Esophagus muscularis mucosa (tissue), 4 donors: ENCODE measurements at regions not wholly inside any gene's neighbourhood (a gene's known extent, or its start where the extent isn't known, plus 50 kb on each side); places are given as distances from the start of the nearest gene placed in this dataset.

Experiments used
- DNase-seq: peaks from one replicate; pipeline ENCODE4 v3.0.0-alpha.2; 2017; ENCODE audit errors: extremely low spot score
- H3K27ac ChIP-seq, 4 donors: fragments of 200-600 bp; sonication (generic); replicated peaks in 1 of 4; 1 replicate in 3 of 4; 2 replicates in 1 of 4; pipeline ENCODE4 v1.5.1; 2016 to 2019; ENCODE audit warnings: mild to moderate bottlenecking in 1 of 4
- H3K27me3 ChIP-seq, 4 donors: fragments of 200-600 bp; sonication (generic); one replicate each; pipeline versions ENCODE4 v1.5.1 to v1.6.0; 2016 to 2019
- H3K36me3 ChIP-seq, 4 donors: fragments of 200-600 bp; sonication (generic); one replicate each; pipeline ENCODE4 v1.5.1; 2016 to 2019
- H3K4me1 ChIP-seq, 4 donors: fragments of 200-600 bp; sonication (generic); one replicate each; pipeline ENCODE4 v1.5.1; 2016 to 2019
- H3K4me3 ChIP-seq, 4 donors: fragments of 200-600 bp; sonication (generic); 1 replicate in 2 of 4; 2 replicates in 2 of 4; pipeline ENCODE4 v1.5.1; 2016 to 2019; ENCODE audit warnings: mild to moderate bottlenecking in 4 of 4, moderate library complexity in 1 of 4
- H3K9me3 ChIP-seq, 4 donors: fragments of 200-600 bp; sonication (generic); 1 replicate in 3 of 4; 2 replicates in 1 of 4; pipeline ENCODE4 v1.5.1; 2016 to 2019
- EP300 ChIP-seq: sonication (generic); formaldehyde crosslinking; IDR thresholded peaks from one replicate; pipeline ENCODE4 v1.6.1; 2017; ENCODE audit warnings: antibody characterized with exemption
- POLR2A ChIP-seq: fragments of 450-650 bp; IDR thresholded peaks from one replicate; pipeline ENCODE4 v1.6.1; 2017; ENCODE audit warnings: antibody characterized with exemption, moderate library complexity, mild to moderate bottlenecking, low read depth
- POLR2AphosphoS5 ChIP-seq, 2 donors: sonication (generic); formaldehyde crosslinking; IDR thresholded peaks; one replicate each; pipeline ENCODE4 v1.6.1; 2017; ENCODE audit warnings: antibody characterized with exemption in 2 of 2
- WGBS: methylation state at CpG from one replicate; pipeline ENCODE4 v1.1.5; 2018; 5-methylcytosine and 5-hydroxymethylcytosine counted together
- intact Hi-C: fragments of 100-400 bp; cut with DNase I; formaldehyde crosslinking; loops from one replicate; pipeline ENCODE4 v1.15.1; 2023
- TF ChIP-seq, protein P1 (sequence below), 3 experiments: fragments of 200-600 bp in 2 of 3; fragments of 450-650 bp in 1 of 3; sonication (generic) in 2 of 3; IDR thresholded peaks; one replicate each; pipeline ENCODE4 v1.5.1; 2017 to 2019; ENCODE audit warnings: antibody characterized with exemption in 3 of 3, mild to moderate bottlenecking in 2 of 3, moderate library complexity in 1 of 3

- TF ChIP-seq POLR2AphosphoS5 (IDR thresholded peaks at IDR 0.05), result no peak
- TF ChIP-seq, protein P1, sequence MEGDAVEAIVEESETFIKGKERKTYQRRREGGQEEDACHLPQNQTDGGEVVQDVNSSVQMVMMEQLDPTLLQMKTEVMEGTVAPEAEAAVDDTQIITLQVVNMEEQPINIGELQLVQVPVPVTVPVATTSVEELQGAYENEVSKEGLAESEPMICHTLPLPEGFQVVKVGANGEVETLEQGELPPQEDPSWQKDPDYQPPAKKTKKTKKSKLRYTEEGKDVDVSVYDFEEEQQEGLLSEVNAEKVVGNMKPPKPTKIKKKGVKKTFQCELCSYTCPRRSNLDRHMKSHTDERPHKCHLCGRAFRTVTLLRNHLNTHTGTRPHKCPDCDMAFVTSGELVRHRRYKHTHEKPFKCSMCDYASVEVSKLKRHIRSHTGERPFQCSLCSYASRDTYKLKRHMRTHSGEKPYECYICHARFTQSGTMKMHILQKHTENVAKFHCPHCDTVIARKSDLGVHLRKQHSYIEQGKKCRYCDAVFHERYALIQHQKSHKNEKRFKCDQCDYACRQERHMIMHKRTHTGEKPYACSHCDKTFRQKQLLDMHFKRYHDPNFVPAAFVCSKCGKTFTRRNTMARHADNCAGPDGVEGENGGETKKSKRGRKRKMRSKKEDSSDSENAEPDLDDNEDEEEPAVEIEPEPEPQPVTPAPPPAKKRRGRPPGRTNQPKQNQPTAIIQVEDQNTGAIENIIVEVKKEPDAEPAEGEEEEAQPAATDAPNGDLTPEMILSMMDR (IDR thresholded peaks at IDR 0.05), result no peak
- intact Hi-C loops, result no loop called here
- H3K27ac ChIP-seq, result no peak overlapping the region
- H3K9me3 ChIP-seq, result no peaks in the 10 kb centered on the region
- no peak for DNase-seq
- no peak overlapping the region for H3K4me3 ChIP-seq
- no peaks in the 10 kb centered on the region for H3K36me3 ChIP-seq
- no peaks in the 10 kb centered on the region for H3K4me1 ChIP-seq
- no peaks in the 10 kb centered on the region for H3K27me3 ChIP-seq
- 95% methylated on average over 4 of the region's 4 CpGs for WGBS
These were observed 66.7 kb upstream of the EZH2 start for GRCh38 chr7:148950806-148951205.

DNA sequence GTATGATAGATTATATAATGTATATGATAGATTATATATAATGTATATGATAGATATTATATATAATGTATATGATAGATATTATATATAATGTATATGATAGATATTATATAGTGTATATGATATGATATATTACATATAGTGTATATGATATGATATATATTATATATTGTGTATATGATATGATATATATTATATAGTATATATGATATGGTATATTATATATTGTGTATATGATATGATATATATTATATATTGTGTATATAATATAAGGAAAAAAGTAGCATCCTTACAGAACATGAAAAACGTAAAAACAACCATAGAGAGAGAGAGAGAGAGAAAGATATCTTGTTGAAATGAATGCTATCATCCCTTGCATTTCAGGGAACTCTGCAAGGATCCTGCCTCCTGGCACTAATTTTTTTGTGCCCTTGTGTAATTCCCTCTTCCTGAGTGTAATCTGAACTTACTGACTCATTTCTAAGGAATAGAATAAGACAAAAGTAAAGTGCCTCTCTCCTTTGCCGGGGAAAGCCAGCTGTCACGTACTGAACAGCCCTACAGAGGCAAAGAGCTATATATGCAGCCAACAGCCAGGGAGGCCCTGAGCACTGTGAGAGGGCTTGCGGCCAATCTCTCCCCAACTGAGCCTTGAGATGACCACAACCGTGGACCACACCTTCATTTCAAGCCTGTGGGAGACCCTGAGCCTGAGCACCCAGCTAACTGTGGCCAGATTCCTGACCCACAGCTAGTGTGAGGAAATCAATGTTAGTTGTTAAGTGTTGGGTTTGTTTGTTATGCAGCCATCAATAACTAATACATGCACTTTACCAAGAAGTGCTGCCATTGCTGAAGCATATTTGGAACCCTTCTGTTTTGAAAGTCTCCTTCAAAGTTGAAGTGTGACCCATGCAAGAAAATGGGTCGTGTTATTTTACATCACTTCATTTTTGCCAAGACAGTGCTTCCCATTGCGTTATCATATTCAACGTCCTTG, 61.1 kb upstream of the EZH2 start:
- intact Hi-C loops, result loop anchor here (5.0 kb wide), 2 partner anchors 63 to 88 kb away; partner anchors contain the start of gene EZH2
- 64% methylated on average over 8 of the region's 8 CpGs for WGBS

DNA sequence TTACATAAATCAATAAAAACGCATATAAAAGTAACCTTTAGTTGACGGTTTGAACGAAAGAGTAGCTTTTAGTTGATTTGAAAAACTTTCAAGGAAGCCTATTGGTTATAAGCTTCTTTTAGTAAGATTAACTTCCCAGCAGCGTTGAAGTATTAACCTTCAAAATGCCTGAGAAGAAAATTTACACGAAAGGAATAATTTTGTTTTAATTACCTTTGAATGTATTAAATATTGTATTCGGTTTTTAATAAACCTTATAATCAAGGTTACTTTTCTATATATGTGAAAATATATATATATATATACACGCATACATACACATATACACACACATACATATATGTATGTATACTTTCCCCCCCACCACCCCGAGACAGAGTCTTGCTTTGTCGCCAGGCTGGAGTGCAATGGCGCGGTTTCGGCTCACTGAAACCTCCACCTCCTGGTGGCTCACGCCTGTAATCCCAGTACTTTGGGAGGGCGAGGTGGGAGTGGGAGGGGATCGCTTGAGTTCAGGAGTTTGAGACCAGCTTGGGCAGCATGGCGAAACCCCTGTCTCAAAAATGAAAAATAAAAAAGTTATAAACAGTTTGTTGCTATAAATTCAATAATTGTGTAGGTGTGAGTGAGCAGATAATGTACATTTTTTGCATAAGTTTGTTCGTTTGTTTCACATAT, 57.6 kb upstream of the EZH2 start:
- H3K27ac ChIP-seq, result peak overlapping the region; percentile 85 to 88 (median 87)
- intact Hi-C loops, result loop anchor here (5.0 kb wide), 2 partner anchors 59 to 84 kb away; partner anchors contain the start of gene EZH2

More for the DNA sequence above, 61.1 kb upstream of the EZH2 start:
- Histone ChIP-seq H3K9me3 (no peaks in the 10 kb centered on the region), H3K4me1 (peaks cover 5 to 14% (median 13%) of the 10 kb centered on the region in 4 donors), H3K27ac (no peak overlapping the region), H3K36me3 (no peaks in the 10 kb centered on the region), H3K27me3 (no peaks in the 10 kb centered on the region), H3K4me3 (no peak overlapping the region)
- no peak for DNase-seq
- TF ChIP-seq EP300 (no peak), POLR2A (no peak), POLR2AphosphoS5 (IDR thresholded peaks at IDR 0.05) (no peak)
- TF ChIP-seq, protein P1 (IDR thresholded peaks at IDR 0.05), result no peak

DNA sequence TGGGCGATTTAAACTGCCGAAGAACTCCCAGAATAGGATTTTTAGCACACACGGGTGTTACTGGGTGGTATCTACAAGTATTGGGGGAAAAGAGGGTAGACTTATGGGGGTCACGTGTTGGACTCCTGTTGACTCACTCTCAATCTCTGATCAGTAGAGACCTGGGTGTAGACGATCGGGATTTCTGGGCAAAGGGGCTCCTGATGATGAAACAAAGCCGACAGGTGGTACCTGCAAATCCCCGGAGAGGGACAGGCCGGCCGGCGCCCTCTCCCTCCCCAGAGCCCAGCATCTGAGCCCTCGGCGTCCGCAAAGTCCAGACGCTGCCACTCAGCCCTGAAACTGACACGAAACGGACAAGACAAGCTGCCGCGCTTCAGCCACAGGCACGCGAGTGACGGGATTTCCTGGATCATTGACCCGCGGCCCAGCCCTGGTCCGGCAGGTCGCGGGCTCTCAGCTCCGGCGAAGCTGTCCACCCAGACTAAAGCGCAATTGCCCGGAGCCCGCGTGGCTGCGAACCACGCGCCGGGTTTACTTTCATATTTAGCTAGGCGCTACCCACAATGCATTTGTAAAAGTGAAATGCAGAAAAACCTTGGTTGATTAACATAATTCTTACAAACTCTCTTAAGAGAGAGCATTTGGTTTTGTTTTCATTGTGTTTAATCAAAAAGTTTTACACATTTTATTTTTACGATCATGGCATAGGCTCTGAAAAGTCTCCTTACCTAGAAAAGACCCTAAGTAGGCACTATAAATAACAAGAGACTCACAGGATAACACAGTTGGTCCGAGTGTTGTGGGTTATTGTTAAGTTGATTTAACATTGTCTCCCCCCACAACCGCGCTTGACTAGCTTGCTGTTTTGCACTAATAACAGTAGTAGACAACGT, 56.9 kb upstream of the EZH2 start:
- DNase-seq, result peak; percentile 94
- Histone ChIP-seq H3K27me3 (no peaks in the 10 kb centered on the region), H3K4me1 (peaks cover 5 to 17% (median 16%) of the 10 kb centered on the region in 4 donors), H3K9me3 (no peaks in the 10 kb centered on the region), H3K4me3 (peak overlapping the region; percentile 58 to 85 (median 79)), H3K36me3 (no peaks in the 10 kb centered on the region), H3K27ac (peak overlapping the region; percentile 85 to 88 (median 87))
- TF ChIP-seq POLR2AphosphoS5 (IDR thresholded peaks at IDR 0.05) (peak; percentile 49 to 77), POLR2A (no peak)
- under 1% methylated on average over 25 of the region's 43 CpGs for WGBS
- intact Hi-C loops, result loop anchor here (5.0 kb wide), 2 partner anchors 59 to 84 kb away; partner anchors contain the start of gene EZH2

More for the DNA sequence above, 57.6 kb upstream of the EZH2 start:
- Histone ChIP-seq H3K4me1 (peaks cover 5 to 17% (median 16%) of the 10 kb centered on the region in 4 donors), H3K27me3 (no peaks in the 10 kb centered on the region), H3K36me3 (no peaks in the 10 kb centered on the region), H3K9me3 (no peaks in the 10 kb centered on the region), H3K4me3 (peak overlapping the region; percentile 58 to 85 (median 79))
- WGBS, result 13% methylated on average over 17 of the region's 17 CpGs
- DNase-seq, result no peak
- TF ChIP-seq EP300 (no peak), POLR2A (no peak)
- TF ChIP-seq, protein P1 (IDR thresholded peaks at IDR 0.05), result peak; percentile 27 to 53 (median 29)
